T-helper 1 cell treated with Interleukin-12 subunit alpha and Interleukin-12 subunit beta and Interleukin-4 antibody, amounts not matched to agents 30 ng/mL and 1 ng/mL, for 36 hours (primary cell): ENCODE measurements at regions not wholly inside any gene's neighbourhood (a gene's known extent, or its start where the extent isn't known, plus 50 kb on each side); places are given as distances from the start of the nearest gene placed in this dataset.

Experiments used
- intact Hi-C: fragments of 100-400 bp; cut with micrococcal nuclease; formaldehyde crosslinking; loops from one replicate; pipeline ENCODE4 v1.15.1; 2024

DNA sequence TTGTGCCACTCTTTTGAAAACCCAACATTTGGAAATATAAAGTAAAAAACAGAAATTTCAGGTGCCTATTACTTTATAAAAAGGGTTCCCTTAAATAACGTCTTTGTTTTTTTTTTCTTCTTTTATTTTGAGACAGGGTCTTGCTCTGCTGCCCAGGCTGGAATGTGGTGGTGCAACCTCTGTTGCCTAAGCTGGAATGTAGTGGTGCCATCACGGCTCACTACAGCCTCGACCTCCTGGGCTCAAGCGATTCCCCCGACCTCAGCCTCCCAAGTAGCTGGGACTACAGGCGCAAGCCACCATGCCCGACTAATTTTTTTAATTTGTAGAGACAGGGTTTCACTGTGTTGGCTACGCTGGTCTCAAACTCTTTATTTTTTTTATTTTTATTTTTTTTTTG lies 110.2 kb upstream of the HNRNPU start:
- intact Hi-C loops: loop anchor here (1.0 to 5.0 kb wide), 2 partner anchors 320 to 647 kb away; no protein-coding TSS in a partner anchor

DNA sequence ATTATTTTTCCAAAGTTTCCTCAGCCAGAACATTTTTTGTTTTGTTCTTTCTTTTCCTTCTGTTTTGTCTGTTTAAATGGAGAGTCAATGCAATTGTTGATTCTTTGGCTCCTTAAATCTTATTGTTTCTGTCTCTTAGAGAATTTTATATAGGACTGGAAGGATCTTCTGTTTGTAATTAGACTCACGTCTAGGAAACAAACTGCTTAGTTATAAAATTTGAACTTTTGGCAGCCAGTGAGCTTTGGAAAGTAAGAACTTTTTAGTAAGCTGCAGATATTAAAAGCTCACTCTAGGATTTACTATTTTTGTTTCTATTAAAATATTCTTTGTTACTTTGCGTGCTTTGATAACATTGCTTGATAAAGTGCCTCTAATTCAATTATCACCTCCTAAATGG lies 109.8 kb upstream of the HNRNPU start:
- intact Hi-C loops: loop anchor here (1.0 to 5.0 kb wide), 2 partner anchors 320 to 647 kb away; no protein-coding TSS in a partner anchor

DNA sequence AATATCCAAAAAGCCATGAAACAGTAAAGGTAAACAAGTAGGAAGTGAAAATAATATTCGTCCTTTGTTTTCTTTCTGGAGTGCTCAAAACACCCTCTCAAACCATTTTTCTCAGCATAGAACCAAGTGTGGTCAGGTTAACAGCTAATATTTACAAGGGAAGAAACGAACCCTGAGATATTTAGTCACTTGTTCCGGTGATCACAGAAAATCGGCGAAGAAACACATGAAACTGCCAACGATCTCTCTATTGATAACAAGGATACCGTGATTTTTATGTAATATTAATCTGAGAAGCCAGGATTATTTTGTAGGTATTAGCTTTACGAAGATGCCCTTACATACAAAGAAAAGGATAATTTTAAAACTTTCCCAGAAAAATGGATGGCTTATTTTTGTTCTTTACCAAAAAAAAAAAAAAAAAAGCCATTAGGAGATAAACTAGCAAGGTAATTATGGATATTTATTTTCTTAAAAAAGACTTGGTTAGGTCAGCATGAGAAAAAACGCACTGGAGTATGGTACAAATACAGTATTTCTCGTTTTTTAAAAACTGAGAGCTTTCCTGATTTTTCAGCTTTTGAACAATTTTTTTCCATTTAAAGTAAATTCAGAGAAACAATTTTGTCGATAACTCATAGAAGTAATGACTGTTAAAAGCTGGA lies 107.3 kb upstream of the HNRNPU start:
- intact Hi-C loops: loop anchor here (1.0 to 5.0 kb wide), 12 partner anchors 53 to 1961 kb away; partner anchors contain the start of genes AKT3 and CATSPERE

DNA sequence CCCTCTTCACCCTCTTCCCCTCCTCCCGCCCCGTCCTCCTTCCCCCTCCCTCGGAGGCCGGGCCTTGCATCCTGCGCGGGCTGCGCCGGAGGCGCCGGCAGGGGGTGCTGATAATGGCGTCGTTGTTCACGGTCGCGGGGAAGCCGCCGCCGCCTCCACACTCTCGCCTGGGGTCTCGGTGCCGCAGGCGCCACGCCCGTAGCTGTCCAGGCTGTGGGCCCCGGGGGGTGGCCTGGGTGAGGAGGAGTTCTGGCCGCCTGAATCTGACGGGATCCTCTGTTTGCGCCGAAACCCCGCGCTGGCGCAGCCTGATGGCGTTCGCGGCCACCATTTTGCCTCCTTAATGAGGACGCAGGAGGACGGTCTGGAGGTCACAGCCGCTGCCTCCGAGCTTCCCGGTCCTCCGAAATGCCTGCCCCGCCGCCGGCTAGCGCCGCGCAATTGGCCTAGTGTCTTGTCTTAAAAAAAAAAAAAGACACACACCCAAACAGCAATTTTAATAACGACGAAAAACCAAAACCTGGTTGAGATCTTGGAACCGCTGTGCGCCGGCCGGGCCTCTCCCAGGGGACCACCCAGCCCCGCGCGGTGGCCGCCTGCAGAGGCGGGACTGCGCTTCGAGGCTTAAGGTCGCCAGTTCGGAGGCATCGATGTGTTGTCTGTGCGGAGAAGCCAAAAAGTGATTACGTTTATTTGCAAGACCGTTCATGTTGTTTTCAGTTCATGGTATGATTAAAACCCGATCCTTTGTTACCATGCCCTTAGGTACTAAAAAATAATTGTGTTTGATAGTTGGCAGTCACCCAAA lies 106.6 kb upstream of the HNRNPU start:
- intact Hi-C loops: loop anchor here (1.0 to 5.0 kb wide), 17 partner anchors 53 to 1962 kb away; partner anchors contain the start of genes AKT3, CATSPERE, CNST and COX20

DNA sequence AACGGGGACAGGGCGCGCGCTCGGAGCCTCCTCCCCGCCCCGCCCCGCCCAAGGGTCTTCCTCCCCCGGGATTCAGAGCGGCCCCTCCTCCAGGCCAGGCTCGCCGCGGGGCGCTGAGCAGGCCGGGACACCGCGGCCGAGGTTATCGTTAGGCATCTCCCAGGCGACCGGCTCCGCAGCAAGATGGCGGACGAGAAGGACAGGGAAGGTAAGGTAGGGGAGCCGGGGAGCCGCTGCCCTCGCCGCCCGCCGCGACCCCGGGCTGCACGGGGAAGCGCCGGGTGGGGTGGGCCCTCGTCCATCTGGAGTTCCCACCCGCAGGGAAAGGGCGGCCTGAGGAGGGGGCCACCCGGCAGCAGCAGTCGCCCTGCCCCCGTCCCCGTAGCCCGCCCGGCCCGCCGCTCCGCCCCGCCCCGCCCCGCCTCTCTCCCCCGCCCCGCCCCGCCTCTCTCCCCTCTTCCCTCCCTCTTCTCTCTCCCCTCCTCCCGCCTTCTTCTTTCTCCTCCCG lies 105.9 kb upstream of the HNRNPU start:
- intact Hi-C loops: loop anchor here (1.0 to 5.0 kb wide), 12 partner anchors 106 to 1963 kb away; partner anchors contain the start of genes AKT3, CATSPERE, CNST and COX20

DNA sequence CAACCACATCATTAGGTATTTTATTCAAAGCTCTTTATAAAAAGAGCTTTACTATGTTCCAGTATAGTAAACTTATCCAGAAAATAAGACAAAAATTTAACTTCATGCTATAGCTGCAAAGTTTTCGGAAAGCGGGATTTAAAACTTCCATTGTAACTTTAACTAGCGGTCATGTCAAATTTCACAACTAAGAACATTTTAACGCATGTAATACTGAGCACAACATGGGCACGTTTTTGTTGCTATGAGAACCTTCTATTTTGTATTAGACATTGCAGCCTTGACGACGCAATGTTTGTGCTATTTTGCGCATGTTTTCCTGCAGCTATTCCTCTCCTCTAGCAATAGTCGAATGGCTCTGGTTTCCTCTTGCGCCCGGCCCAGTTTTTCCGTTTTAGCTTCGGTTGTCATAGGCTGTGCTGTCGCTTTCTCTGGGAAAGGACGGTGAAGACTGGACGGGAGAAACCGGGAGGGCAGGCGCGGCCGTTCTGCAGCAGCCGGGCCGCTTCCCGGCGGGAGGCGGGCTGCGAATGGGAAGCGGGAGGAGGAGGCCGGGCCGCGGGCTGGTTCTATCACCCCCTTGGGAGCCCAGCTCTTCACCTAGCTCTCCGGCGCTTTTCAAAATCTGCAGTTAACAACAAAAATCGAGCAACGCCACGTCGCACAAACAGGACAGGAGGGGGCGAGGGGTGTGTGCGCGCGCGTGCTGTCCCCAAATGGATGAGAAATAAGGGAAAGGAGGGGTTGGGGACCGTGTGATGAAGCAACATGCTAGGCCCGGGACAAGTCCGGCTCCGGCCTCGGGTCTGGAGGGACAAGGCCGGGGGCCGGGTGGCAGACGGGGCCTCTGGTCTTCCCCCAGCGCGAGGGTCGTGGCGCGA lies 105.3 kb upstream of the HNRNPU start:
- intact Hi-C loops: loop anchor here (1.0 to 5.0 kb wide), 12 partner anchors 105 to 1963 kb away; partner anchors contain the start of genes AKT3, CATSPERE, CNST and COX20

DNA sequence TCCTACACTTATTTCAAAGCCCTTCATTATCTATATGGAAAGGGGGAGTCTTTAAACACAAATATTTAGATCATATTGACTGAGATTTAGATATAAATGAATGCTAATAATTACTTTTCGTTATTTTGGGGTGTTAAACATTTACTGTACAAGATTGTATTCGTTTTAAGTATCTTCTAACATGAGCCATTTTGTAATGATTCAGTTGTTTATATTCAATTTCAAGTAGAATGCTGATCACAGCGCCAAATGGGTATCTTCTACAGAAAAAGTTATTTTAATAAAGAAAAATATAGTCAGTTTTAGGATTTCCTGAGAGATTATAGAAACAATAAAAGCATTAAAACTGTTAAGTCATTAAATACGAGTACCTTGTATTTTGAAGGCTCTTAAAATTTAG lies 104.5 kb upstream of the HNRNPU start:
- intact Hi-C loops: no loop called here

DNA sequence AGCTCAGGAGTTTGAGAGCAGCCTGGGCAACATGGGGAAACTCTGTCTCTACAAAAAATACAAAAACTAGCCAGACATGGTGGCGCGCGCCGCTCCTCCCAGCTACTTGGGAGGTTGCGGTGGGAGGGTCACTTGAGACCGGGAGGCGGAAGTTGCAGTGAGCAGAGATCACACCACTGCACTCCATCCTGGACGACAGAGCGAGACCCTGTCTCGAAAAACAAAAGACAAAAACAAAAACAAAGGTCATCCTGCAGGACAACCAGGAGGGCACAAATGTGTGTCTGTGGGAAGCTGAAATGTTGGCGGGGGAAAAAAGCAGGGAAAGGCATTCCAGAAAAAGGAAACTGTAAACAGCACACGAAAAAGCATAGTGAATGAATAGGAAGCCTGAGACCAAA lies 104.1 kb upstream of the HNRNPU start:
- intact Hi-C loops: no loop called here

DNA sequence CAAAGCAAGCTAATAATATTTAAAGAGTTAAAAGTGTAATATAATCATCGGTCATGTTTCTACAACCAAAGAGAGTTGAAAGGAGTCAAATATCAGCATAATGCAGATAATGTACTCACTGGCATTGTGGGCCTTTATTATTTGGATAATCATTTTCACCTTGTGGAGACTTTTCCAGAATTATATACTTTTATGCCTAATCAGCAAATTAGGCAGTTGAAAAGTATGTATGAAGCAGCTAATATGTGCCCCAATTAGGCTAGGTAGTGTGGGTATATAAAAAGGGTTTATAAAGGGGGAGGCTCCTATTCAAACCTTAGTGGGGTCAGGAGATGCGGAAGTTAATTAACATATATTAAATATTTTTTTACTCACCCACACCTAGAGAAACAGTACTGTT lies 102.8 kb upstream of the HNRNPU start:
- intact Hi-C loops: no loop called here

DNA sequence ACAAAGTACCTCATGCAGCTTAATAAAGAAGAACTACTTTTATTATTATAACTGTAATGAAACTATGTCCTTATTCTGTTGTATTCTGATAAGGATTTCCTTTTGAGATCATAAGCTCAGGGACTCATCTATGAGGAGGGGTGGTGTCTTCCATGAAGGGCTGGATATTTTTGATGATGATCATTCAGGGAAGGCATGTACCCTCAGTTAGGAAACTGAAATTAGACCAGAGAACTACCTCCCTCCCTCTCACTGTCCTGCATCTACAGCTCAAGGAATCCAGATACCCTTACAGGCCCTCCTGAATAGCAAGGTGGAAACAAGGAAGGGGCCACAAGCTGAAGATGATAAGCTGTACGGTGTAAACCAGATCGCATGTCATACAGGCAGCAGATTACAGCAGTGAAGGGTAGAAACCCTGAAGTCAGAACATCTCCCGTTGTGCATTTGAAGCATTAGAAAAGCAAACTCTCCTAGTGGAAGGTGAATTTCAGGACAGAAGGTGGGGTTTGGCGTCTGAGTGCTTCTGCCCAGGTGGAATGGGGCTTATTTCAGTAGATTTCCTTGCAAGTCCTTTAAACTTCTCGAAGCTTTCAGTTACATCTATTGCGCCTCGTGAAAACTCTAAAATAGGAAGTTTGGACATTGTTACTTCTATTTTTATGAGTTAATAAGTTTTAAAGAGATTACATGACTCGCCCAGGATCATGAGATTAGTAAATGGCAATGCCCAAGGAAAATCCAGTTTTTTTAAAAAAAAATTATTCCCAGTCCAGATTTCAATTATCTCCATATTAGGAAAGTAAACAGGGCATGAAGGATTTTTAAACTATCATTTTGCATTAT lies 101.1 kb upstream of the HNRNPU start:
- intact Hi-C loops: no loop called here

DNA sequence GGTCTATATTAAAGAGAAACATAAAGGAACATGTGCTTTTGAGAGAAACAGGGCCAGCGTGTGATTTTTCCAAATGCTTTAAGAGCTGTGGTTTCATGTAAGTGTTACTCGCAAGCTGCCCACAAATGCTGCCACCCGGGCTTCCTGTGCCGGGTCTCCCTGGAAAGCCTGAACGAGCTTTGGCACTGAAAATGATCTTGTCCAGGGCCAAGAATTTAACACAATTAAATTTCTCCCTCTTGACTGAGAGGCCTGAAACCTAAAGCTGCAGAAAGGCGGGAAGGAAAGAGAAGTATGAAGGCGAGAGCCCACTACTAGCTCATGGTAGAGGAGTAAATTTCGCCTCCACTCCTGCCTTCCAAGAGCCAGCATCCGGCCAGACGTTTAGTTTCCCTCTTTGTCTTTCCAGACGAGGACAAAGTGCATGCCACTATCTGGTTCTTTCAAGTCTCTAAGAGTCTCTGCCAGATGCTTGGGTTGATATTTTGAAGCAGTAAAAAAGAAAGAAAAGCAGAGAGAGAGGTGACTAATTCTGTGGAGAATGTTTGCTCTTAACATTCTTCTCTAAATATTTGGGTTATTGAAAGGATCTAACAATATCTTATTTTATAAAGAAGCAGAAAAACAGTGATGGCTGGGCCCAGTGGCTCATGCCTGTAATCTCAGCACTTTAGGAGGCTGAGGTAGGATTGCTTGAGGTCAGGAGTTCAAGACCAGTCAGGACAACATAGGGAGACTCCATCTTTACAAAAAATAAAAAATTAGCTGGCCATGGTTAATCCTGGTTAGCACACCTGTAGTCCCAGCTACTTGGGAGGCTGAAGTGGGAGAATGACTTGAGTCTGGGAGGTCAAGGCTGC lies 100.0 kb upstream of the HNRNPU start:
- intact Hi-C loops: no loop called here

DNA sequence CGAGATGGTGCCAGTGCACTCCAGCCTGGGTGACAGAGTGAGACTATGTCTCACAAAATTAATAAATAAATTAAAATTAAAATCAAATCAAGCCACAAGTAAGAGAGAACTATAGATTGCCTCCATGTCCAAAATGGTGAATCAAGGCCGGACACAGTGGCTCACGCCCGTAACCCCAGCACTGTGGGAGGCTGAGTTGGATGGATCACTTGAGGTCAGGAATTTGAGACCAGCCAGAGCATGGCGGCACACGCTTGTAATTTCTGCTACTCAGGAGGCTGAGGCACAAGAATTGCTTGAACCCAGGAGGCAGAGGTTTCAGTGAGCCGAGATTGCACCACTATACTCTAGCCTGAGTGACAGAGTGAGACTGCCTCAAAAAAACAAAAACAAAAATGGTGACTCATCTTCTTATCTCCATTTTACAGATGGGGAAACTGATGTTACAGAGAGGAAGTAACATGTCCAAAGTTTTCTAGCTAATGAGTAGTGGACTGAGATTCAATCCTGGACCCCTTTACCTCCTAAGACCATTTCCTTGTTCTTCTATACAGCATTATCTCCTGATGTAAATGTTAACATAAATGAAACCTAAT lies 99.0 kb upstream of the HNRNPU start:
- intact Hi-C loops: no loop called here

DNA sequence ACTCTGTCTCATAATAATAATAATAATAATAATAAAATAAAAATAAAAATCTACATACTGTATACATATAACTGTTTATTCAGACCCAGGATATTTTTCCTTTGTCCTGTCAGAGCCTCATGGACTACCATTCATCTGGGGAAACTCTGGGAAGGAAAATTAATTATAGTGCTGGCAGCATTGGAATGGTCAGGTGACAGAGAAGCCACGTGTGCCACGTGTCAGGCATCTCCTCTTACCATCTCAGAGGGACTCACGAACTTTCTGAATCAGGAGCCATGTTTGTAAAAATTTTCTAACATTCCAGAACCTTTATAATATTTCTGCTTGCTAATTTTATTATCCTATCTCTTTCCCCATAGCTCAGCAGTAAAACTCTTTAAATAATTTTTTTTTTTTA lies 97.8 kb upstream of the HNRNPU start:
- intact Hi-C loops: no loop called here

DNA sequence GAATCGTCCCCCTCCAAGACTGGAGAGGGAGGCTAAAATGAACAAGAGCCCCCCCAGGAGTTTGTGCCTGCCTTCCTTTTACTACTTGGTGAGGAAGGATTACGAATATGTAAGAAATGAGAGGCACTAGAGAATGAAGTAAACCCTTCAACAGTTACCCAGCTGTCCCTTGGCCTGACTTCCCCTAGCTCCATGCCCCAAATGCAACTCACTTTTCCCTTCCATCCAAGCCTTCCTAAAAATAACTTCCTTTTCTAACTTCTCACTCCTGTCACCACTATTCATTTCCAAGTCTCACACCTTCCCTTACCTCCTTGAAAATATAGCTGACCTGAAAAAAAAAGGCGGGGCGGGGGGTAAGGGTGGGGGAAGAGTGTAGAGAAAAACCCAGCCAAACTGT lies 96.6 kb upstream of the HNRNPU start:
- intact Hi-C loops: no loop called here

DNA sequence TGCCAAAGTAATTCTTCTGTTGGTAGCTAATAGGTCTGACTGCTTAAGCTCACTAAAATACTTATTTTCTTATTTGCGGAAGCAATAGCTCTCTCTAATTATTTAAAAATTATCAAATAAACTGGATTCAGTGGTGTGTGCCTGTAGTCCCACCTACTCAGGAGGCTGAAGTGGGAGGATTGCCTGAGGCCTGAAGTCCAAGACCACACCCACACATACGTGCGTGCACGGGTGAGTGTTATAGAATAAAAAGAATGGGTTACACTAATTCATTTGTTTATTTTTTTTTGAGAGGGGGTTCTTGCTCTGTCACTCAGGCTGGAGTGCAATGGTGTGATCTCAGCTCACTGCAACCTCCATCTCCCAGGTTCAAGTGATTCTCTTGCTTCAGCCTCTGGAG lies 94.2 kb upstream of the HNRNPU start:
- intact Hi-C loops: no loop called here

DNA sequence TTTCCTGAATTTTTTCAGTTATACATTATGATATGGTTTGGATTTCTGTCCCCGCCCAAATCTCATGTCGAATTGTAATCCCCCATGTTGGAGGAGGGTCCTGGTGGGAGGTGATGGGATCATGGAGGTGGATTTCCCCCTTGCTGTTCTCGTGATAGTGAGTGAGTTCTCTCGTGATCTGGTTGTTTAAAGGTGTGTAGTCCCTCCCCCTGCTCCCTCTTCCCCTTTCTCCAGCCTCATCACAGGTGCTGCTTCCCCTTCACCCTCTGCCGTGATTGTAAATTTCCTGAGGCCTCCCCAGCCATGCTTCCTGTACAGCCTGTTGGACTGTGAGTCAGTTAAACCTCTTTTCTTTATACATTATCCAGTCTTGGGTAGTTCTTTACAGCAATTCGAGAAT lies 93.2 kb upstream of the HNRNPU start:
- intact Hi-C loops: no loop called here

DNA sequence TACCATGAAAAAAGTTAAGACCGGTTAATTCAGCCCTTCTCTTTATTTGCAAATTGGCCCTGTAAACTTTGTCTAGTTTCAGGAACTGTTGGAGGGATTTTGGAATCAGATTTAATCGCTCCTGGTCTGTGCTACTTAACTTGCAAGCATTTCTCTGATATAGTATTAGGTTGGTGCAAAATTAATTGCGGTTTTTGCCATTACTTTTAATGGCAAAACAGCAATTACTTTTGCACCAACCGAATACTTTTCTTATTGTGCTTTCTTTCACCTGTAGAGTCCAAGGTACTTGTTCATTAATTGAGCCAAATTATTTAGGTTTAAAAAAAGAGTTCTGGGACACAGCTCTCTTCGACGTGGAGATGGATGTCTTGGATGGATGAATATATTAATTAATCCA lies 92.8 kb upstream of the HNRNPU start:
- intact Hi-C loops: no loop called here

DNA sequence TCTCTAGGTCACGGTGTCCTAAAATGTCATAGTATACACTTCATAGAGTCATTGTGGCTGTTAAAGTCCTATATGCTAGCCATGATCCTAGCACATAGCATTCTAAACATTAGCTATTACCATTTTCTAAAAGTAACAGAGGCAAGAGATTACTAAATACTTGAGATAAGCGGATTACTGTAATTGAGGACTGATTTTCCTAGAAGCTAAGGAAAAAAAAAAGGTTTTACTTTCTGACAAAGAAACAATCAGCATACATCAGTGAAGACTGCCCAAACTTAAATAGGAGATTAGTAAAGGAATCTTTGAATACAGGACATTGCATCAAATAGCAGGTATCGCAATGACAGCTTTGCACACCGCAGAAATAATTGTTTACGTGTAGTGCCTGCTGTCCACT lies 91.3 kb upstream of the HNRNPU start:
- intact Hi-C loops: no loop called here

DNA sequence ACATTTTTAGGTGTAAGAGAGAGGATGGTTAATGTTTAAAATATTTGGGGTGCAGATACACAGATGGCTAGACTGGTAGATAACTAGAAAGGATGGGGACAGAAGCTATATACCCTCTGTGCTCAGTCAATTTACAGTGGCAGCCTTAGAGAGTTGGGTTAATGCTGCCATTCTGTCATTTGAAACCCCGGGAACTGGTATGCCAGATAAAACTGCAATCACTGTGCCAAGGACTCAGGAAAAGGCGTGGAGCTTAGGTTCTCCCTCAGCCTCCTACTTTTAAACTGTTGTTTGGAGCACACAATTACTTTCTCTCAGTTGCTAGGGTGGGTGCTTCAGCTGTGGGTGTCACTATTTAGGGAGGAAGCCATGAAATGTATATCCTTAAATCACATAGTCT lies 90.0 kb upstream of the HNRNPU start:
- intact Hi-C loops: no loop called here
